HepG2 (cell line): ENCODE measurements at regions not wholly inside any gene's neighbourhood (a gene's known extent, or its start where the extent isn't known, plus 50 kb on each side); places are given as distances from the start of the nearest gene placed in this dataset.

Source experiments
- ATAC-seq: fragments of 200-7000 bp; cut with Tn5 transposase; 3 replicates; pipeline ENCODE4 v1.9.1; 2020; ENCODE audit warnings: mild to moderate bottlenecking, moderate library complexity
- BruUV-seq: library from RNA; stranded (reverse); fragments of 400-500 nt; replicated peaks from 2 replicates; lab custom pipeline; 2021; lab: Mats Ljungman, UMichigan
- CTCF ChIA-PET: fragments of 300-600 bp; formaldehyde crosslinking; extraction: SDS; loops from one replicate; lab custom pipeline; 2021; ENCODE audit warnings: low total read pairs, inconsistent platforms, low intra/inter-chr PET ratio; lab: Yijun Ruan, JAX
- POLR2A ChIA-PET: fragments of 350-600 bp; sonication (Branson Sonifier 250); formaldehyde crosslinking; loops from one replicate; lab custom pipeline; 2020; ENCODE audit warnings: antibody characterized with exemption, inconsistent platforms; lab: Yijun Ruan, JAX
- DNase-seq: peaks from one replicate; pipeline ENCODE4 v3.0.0-alpha.2; 2015; ENCODE audit warnings: low spot score
- FAIRE-seq: peaks from 3 replicates; lab custom pipeline; 2011; peaks lifted over from hg19 to GRCh38; lab: Jason Lieb, UNC
- H2AFZ ChIP-seq: one replicate; pipeline ENCODE4 v1.6.1; 2011; ENCODE audit warnings: low read length, inconsistent platforms
- H3K27ac ChIP-seq: fragments of 300-600 bp; 3 replicates; pipeline ENCODE4 v1.8.0; 2011; ENCODE audit warnings: mixed run types, mild to moderate bottlenecking, mixed read lengths, low read length, inconsistent platforms; ENCODE audit not compliant: insufficient read depth; ENCODE audit errors: extremely low read length
- H3K27me3 ChIP-seq, 2 experiments: fragments of 200-600 bp in 1 of 2; 2 replicates in 1 of 2; 3 replicates in 1 of 2; pipeline versions ENCODE4 v1.6.0 to v1.8.0; 2011; ENCODE audit warnings: low read length in 2 of 2, mild to moderate bottlenecking in 2 of 2, moderate library complexity in 2 of 2, inconsistent platforms in 1 of 2; ENCODE audit not compliant: insufficient read depth in 2 of 2, control insufficient read depth in 1 of 2
- H3K36me3 ChIP-seq, 2 experiments: fragments of 200-600 bp in 1 of 2; replicated peaks in 1 of 2; 2 replicates in 1 of 2; 3 replicates in 1 of 2; pipeline versions ENCODE4 v1.5.1 to v1.8.0; 2011; ENCODE audit warnings: low read length in 2 of 2, inconsistent platforms in 1 of 2; ENCODE audit not compliant: insufficient read depth in 2 of 2, control insufficient read depth in 1 of 2
- H3K4me1 ChIP-seq: 2 replicates; pipeline ENCODE4 v1.5.1; 2012; ENCODE audit warnings: low read length, inconsistent platforms; ENCODE audit not compliant: insufficient read depth
- H3K4me2 ChIP-seq: 2 replicates; pipeline ENCODE4 v1.6.0; 2011; ENCODE audit warnings: low read depth, low read length, inconsistent platforms
- H3K4me3 ChIP-seq, 3 experiments: fragments of 200-600 bp in 1 of 3; sonication (generic), shearing (Covaris generic) in 1 of 3; replicated peaks in 1 of 3; 2 replicates each; pipeline ENCODE4 v1.5.1; 2011 to 2016; ENCODE audit warnings: low read length in 3 of 3, inconsistent platforms in 2 of 3, low read depth in 2 of 3, mild to moderate bottlenecking in 2 of 3, control low read depth in 1 of 3, mixed read lengths in 1 of 3; ENCODE audit not compliant: insufficient read depth in 1 of 3
- H3K79me2 ChIP-seq: one replicate; pipeline ENCODE4 v1.6.1; 2011; ENCODE audit warnings: low read length, inconsistent platforms; ENCODE audit not compliant: insufficient read depth
- H3K9ac ChIP-seq: 2 replicates; pipeline ENCODE4 v1.6.0; 2011; ENCODE audit warnings: mild to moderate bottlenecking, low read depth, low read length, inconsistent platforms; ENCODE audit not compliant: insufficient read depth
- H3K9me3 ChIP-seq: 2 replicates; pipeline ENCODE4 v1.5.1; 2012; ENCODE audit warnings: mild to moderate bottlenecking, low read length
- H4K20me1 ChIP-seq: 2 replicates; pipeline ENCODE4 v1.6.0; 2011; ENCODE audit warnings: inconsistent platforms, mild to moderate bottlenecking, low read length, moderate library complexity; ENCODE audit not compliant: insufficient read depth
- ATF4 ChIP-seq, 2 experiments: fragments of 450-650 bp in 1 of 2; sonication (generic) in 1 of 2; formaldehyde crosslinking; IDR thresholded peaks; 2 replicates each; pipeline versions ENCODE4 v1.5.0 to v1.8.0; 2020 to 2022; ENCODE audit warnings: mild to moderate bottlenecking in 1 of 2, missing genetic modification reagents in 1 of 2
- CTCF ChIP-seq: sonication (generic); formaldehyde crosslinking; IDR thresholded peaks from 2 replicates; pipeline ENCODE4 v1.5.0; 2020; ENCODE audit warnings: mild to moderate bottlenecking, missing genetic modification reagents, moderate library complexity
- FOXM1 ChIP-seq: sonication (generic); formaldehyde crosslinking; IDR thresholded peaks from 2 replicates; pipeline ENCODE4 v1.5.0; 2020; ENCODE audit warnings: missing genetic modification reagents
- GMEB1 ChIP-seq: sonication (generic); formaldehyde crosslinking; IDR thresholded peaks from 2 replicates; pipeline ENCODE4 v1.5.1; 2020; ENCODE audit warnings: missing genetic modification reagents, mild to moderate bottlenecking, borderline replicate concordance
- HMG20B ChIP-seq: conservative IDR thresholded peaks from 2 replicates; pipeline ENCODE4 v1.6.1; 2016; ENCODE audit warnings: missing genetic modification reagents, missing compliant biosample characterization
- HOXA3 ChIP-seq: sonication (generic); formaldehyde crosslinking; IDR thresholded peaks from 2 replicates; pipeline ENCODE4 v1.5.0; 2020; ENCODE audit warnings: missing genetic modification reagents
- MIXL1 ChIP-seq: IDR thresholded peaks from 2 replicates; pipeline ENCODE4 v1.6.1; 2016
- NR1H2 ChIP-seq: sonication (generic); formaldehyde crosslinking; IDR thresholded peaks from 2 replicates; pipeline ENCODE4 v1.8.1; 2022; ENCODE audit warnings: low read depth, missing genetic modification reagents, borderline replicate concordance
- PHF20 ChIP-seq: sonication (generic); formaldehyde crosslinking; IDR thresholded peaks from 2 replicates; pipeline ENCODE4 v1.5.0; 2020; ENCODE audit warnings: mild to moderate bottlenecking, missing genetic modification reagents
- POLR2A ChIP-seq, 2 experiments: IDR thresholded peaks; 2 replicates each; pipeline ENCODE4 v1.6.1; 2011; ENCODE audit warnings: low read depth in 2 of 2, low read length in 2 of 2, mild to moderate bottlenecking in 1 of 2, moderate library complexity in 1 of 2; ENCODE audit not compliant: insufficient read depth in 1 of 2
- ZBTB25 ChIP-seq: IDR thresholded peaks from 2 replicates; pipeline ENCODE4 v1.6.1; 2018; ENCODE audit warnings: missing genetic modification reagents
- ZFP37 ChIP-seq: sonication (generic); formaldehyde crosslinking; IDR thresholded peaks from 2 replicates; pipeline ENCODE4 v1.4.0; 2020; ENCODE audit warnings: missing genetic modification reagents, borderline replicate concordance
- ZFP90 ChIP-seq: sonication (generic); formaldehyde crosslinking; IDR thresholded peaks from 2 replicates; pipeline ENCODE4 v1.8.0; 2022; ENCODE audit warnings: missing genetic modification reagents, mild to moderate bottlenecking, inconsistent platforms, borderline replicate concordance
- ZNF772 ChIP-seq: sonication (generic); formaldehyde crosslinking; IDR thresholded peaks from 2 replicates; pipeline ENCODE4 v1.5.0; 2020; ENCODE audit warnings: mild to moderate bottlenecking, missing genetic modification reagents
- WGBS: methylation state at CpG from one replicate; pipeline ENCODE4 v1.1.6; 2017; ENCODE audit warnings: low lambda C conversion rate; 5-methylcytosine and 5-hydroxymethylcytosine counted together
- in situ Hi-C: cut with HindIII; loops from 2 replicates; pipeline ENCODE4 v1.10.0; 2017; ENCODE audit warnings: low pct_unique_long_range_greater_than_20kb; ENCODE audit not compliant: extremely low pct_ligation_motif_present
- intact Hi-C: fragments of 100-400 bp; cut with micrococcal nuclease; formaldehyde crosslinking; loops from one replicate; pipeline ENCODE4 v1.10.0; 2022; ENCODE audit not compliant: unreplicated experiment

GRCh38 chr4:79232540-79232939 lies 93.3 kb downstream of the NAA11 start (continued):
- TF ChIP-seq GMEB1 (no peak), ZNF772 (CRISPR knock-in tag) (no peak), CTCF (CRISPR knock-in tag) (no peak)

GRCh38 chr4:79227860-79228259 lies 98.0 kb downstream of the NAA11 start:
- Histone ChIP-seq H3K27ac (no peak overlapping the region), H3K4me2 (no peak overlapping the region), H3K9me3 (no peaks in the 10 kb centered on the region), H3K9ac (no peak overlapping the region), H3K79me2 (no peaks in the 10 kb centered on the region), H3K36me3 (no peaks in the 10 kb centered on the region), H2AFZ (no peak overlapping the region), H3K4me1 (no peaks in the 10 kb centered on the region), H4K20me1 (no peaks in the 10 kb centered on the region), H3K4me3 (no peak overlapping the region), H3K27me3 (no peaks in the 10 kb centered on the region)
- POLR2A ChIA-PET, result no interaction called here
- in situ Hi-C loops (no loop called here), intact Hi-C loops (no loop called here)
- TF ChIP-seq ZFP90, result no peak
- TF ChIP-seq PHF20, result no peak
- TF ChIP-seq ZFP37 (CRISPR knock-in tag), result no peak
- no peak for TF ChIP-seq FOXM1 (CRISPR knock-in tag)
- TF ChIP-seq HMG20B (CRISPR knock-in tag), result no peak
- TF ChIP-seq ZBTB25 (CRISPR knock-in tag), result no peak
- TF ChIP-seq ATF4 (CRISPR knock-in tag; IDR thresholded peaks at IDR 0.05), result no peak
- TF ChIP-seq MIXL1 (CRISPR knock-in tag), result no peak
- TF ChIP-seq POLR2A (IDR thresholded peaks at IDR 0.05; ENCODE audit: insufficient read depth in 1 of 2, low read depth in 2 of 2, low read length in 2 of 2), result no peak
- TF ChIP-seq NR1H2 (CRISPR knock-in tag), result no peak
- TF ChIP-seq HOXA3, result no peak
- ATAC-seq (no peak), FAIRE-seq (no peak), DNase-seq (no peak)
- WGBS, result 3% methylated on average over 2 of the region's 2 CpGs
- CTCF ChIA-PET, result no interaction called here
- no TSS peak for BruUV-seq
